ENCODE measurements at regions not wholly inside any gene's neighbourhood (a gene's known extent, or its start where the extent isn't known, plus 50 kb on each side); places are given as distances from the start of the nearest gene placed in this dataset.

- H3K4me3 ChIP-seq = no peak overlapping the region
- in situ Hi-C loops (cut with MboI) (no loop called here), intact Hi-C loops (cut with micrococcal nuclease; ENCODE audit: unreplicated experiment) (no loop called here)
- BruUV-seq (replicated peaks) = no TSS peak
- TF ChIP-seq PKNOX1 (IDR thresholded peaks at IDR 0.05) = no peak
- TF ChIP-seq REST (IDR thresholded peaks at IDR 0.05; ENCODE audit: low read depth, low read length) = no peak
- TF ChIP-seq ZBTB33 (IDR thresholded peaks at IDR 0.05) = no peak
- TF ChIP-seq E2F8 (IDR thresholded peaks at IDR 0.05; ENCODE audit: low read depth, partially characterized antibody) = no peak
- TF ChIP-seq SMAD5 (IDR thresholded peaks at IDR 0.05; ENCODE audit: low read depth) = no peak
- TF ChIP-seq BMI1 (IDR thresholded peaks at IDR 0.05; ENCODE audit: borderline replicate concordance) = no peak
- no peak for TF ChIP-seq E2F4 (IDR thresholded peaks at IDR 0.05; ENCODE audit: low read depth, low read length)
- no peak for TF ChIP-seq ATF7 (IDR thresholded peaks at IDR 0.05; ENCODE audit: low read depth)
- TF ChIP-seq IKZF1 (conservative IDR thresholded peaks at IDR 0.05) = no peak
- 5% methylated on average over 1 of the region's 1 CpG for WGBS (ENCODE audit: insufficient coverage, insufficient replicate concordance, low lambda C conversion rate, missing lambda C conversion rate)
- no peaks in the 10 kb centered on the region for H3K36me3 ChIP-seq (ENCODE audit: control insufficient read depth in 2 of 2, insufficient read depth in 2 of 2, low read length in 1 of 2)
- no peaks in the 10 kb centered on the region for H4K20me1 ChIP-seq (ENCODE audit: control insufficient read depth, insufficient read depth)
- H3K27me3 ChIP-seq (replicated peaks in 1 of 2; ENCODE audit: control insufficient read depth in 2 of 2, insufficient read depth in 2 of 2, low read length in 1 of 2) = no peaks in the 10 kb centered on the region
- H3K4me1 ChIP-seq (ENCODE audit: control insufficient read depth, insufficient read depth, low read length) = no peaks in the 10 kb centered on the region
- no peak overlapping the region for H3K27ac ChIP-seq (ENCODE audit: control insufficient read depth, insufficient read depth)
- CTCF ChIA-PET = no interaction called here
- FAIRE-seq = no peak
- SMC1A ChIA-PET (ENCODE audit: uncharacterized antibody, unreplicated experiment) = no interaction called here
- no peak overlapping the region for H3K4me2 ChIP-seq (ENCODE audit: control insufficient read depth, insufficient read depth)
- H2AFZ ChIP-seq (ENCODE audit: control insufficient read depth, low read depth, low read length) = no peak overlapping the region
- POLR2A ChIA-PET = no interaction called here
- RAD21 ChIA-PET (ENCODE audit: unreplicated experiment) = no interaction called here
- H3K9me3 ChIP-seq (replicated peaks; ENCODE audit: control insufficient read depth, insufficient read depth, low read length) = no peaks in the 10 kb centered on the region
- H3K9ac ChIP-seq (ENCODE audit: control insufficient read depth, insufficient read depth, low read length) = no peak overlapping the region
- no peak for ATAC-seq
- H3K79me2 ChIP-seq (ENCODE audit: control insufficient read depth, insufficient read depth, low read length) = no peaks in the 10 kb centered on the region
- no peak for DNase-seq (ENCODE audit: low read depth, low spot score)
These were observed 606.5 kb upstream of the GYPC start for GRCh38 chr2:126049461-126049860.

All from GM12878 (cell line).